ENCODE measurements at regions not wholly inside any gene's neighbourhood (a gene's known extent, or its start where the extent isn't known, plus 50 kb on each side); places are given as distances from the start of the nearest gene placed in this dataset.

DNA sequence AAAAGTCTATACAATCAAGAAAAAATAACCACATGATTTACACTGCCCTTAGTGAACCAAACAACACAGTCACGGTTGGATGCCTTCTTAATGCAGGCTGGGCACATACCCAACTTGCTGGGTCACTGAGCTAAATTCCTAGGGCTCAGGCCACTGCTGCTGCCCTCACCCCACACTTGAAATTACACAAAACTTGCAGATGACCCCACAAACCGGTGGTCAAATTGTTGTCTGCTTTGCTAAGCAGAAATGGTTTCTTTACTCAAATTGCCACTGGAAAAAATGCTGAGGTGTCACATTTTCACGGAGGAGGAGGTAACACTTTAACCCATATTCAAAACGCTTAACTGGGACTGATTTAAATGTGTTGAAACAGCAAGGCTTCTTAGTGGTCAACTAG, 62.4 kb downstream of the HMHB1 start:
- CTCF ChIA-PET = no interaction called here
- H3K4me1 Mint-ChIP-seq (ENCODE audit: low read depth, unreplicated experiment) = peaks cover 6% of the 10 kb centered on the region

DNA sequence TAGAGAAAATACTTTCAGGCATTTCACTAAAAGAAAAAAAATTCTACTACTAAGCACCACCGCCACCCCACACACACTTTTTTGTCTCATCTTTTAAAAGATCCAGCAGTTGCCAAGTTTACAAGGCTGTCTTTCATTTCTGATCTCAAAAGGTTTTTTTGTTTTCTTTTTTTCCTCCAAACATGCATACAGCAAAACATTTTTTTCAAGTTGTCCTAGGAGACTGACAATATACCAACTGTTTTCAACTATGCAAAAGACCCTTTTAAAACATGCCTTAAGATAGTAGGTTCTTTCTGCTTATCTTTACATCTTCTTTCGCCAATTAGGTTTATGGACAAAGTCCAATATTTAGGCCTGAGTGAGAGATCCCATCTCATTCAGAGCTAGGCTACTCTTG, 65.2 kb downstream of the HMHB1 start:
- H3K27me3 ChIP-seq (replicated peaks; ENCODE audit: control insufficient read depth, insufficient read depth, low read length) = no peaks in the 10 kb centered on the region
- ChIA-PET POLR2A (no interaction called here), CTCF (no interaction called here)
- Mint-ChIP-seq H3K27ac (ENCODE audit: unreplicated experiment) (no peak overlapping the region), H3K9me3 (ENCODE audit: unreplicated experiment) (no peaks in the 10 kb centered on the region), H3K4me3 (ENCODE audit: unreplicated experiment) (no peak overlapping the region), H3K36me3 (ENCODE audit: insufficient read depth, unreplicated experiment) (no peaks in the 10 kb centered on the region), H3K4me1 (ENCODE audit: low read depth, unreplicated experiment) (no peaks in the 10 kb centered on the region), H3K27me3 (ENCODE audit: insufficient read depth, unreplicated experiment) (peaks cover 5% of the 10 kb centered on the region)
- H3K36me3 ChIP-seq (ENCODE audit: control insufficient read depth, insufficient read depth, low read length) = no peaks in the 10 kb centered on the region
- H3K4me1 ChIP-seq = no peaks in the 10 kb centered on the region
- TF ChIP-seq, protein P1, sequence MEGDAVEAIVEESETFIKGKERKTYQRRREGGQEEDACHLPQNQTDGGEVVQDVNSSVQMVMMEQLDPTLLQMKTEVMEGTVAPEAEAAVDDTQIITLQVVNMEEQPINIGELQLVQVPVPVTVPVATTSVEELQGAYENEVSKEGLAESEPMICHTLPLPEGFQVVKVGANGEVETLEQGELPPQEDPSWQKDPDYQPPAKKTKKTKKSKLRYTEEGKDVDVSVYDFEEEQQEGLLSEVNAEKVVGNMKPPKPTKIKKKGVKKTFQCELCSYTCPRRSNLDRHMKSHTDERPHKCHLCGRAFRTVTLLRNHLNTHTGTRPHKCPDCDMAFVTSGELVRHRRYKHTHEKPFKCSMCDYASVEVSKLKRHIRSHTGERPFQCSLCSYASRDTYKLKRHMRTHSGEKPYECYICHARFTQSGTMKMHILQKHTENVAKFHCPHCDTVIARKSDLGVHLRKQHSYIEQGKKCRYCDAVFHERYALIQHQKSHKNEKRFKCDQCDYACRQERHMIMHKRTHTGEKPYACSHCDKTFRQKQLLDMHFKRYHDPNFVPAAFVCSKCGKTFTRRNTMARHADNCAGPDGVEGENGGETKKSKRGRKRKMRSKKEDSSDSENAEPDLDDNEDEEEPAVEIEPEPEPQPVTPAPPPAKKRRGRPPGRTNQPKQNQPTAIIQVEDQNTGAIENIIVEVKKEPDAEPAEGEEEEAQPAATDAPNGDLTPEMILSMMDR (IDR thresholded peaks at IDR 0.05; ENCODE audit: insufficient read depth in 1 of 2, low read depth in 1 of 2, low read length in 1 of 2, severe bottlenecking in 1 of 2, unreplicated experiment in 1 of 2) = no peak
- no peak overlapping the region for H3K4me3 ChIP-seq (ENCODE audit: low read depth, low read length)
- no TSS peak for BruUV-seq (replicated peaks)
- intact Hi-C loops (cut with micrococcal nuclease; ENCODE audit: unreplicated experiment) = no loop called here
- no peak for DNase-seq
- H3K9me3 ChIP-seq = no peaks in the 10 kb centered on the region

More for the DNA sequence above, 62.4 kb downstream of the HMHB1 start:
- no peak overlapping the region for H3K4me3 Mint-ChIP-seq (ENCODE audit: unreplicated experiment)
- Histone ChIP-seq H3K27me3 (replicated peaks; ENCODE audit: control insufficient read depth, insufficient read depth, low read length) (no peaks in the 10 kb centered on the region), H3K36me3 (ENCODE audit: control insufficient read depth, insufficient read depth, low read length) (no peaks in the 10 kb centered on the region), H3K4me1 (no peaks in the 10 kb centered on the region), H3K4me3 (ENCODE audit: low read depth, low read length) (no peak overlapping the region), H3K9me3 (no peaks in the 10 kb centered on the region)
- POLR2A ChIA-PET = no interaction called here
- H3K27ac Mint-ChIP-seq (ENCODE audit: unreplicated experiment) = no peak overlapping the region
- TF ChIP-seq, protein P1 (IDR thresholded peaks at IDR 0.05; ENCODE audit: insufficient read depth in 1 of 2, low read depth in 1 of 2, low read length in 1 of 2, severe bottlenecking in 1 of 2, unreplicated experiment in 1 of 2) = no peak
- peaks cover 5% of the 10 kb centered on the region for H3K27me3 Mint-ChIP-seq (ENCODE audit: insufficient read depth, unreplicated experiment)
- DNase-seq = no peak
- intact Hi-C loops (cut with micrococcal nuclease; ENCODE audit: unreplicated experiment) = no loop called here
- H3K9me3 Mint-ChIP-seq (ENCODE audit: unreplicated experiment) = no peaks in the 10 kb centered on the region
- no peaks in the 10 kb centered on the region for H3K36me3 Mint-ChIP-seq (ENCODE audit: insufficient read depth, unreplicated experiment)
- BruUV-seq (replicated peaks) = no TSS peak

DNA sequence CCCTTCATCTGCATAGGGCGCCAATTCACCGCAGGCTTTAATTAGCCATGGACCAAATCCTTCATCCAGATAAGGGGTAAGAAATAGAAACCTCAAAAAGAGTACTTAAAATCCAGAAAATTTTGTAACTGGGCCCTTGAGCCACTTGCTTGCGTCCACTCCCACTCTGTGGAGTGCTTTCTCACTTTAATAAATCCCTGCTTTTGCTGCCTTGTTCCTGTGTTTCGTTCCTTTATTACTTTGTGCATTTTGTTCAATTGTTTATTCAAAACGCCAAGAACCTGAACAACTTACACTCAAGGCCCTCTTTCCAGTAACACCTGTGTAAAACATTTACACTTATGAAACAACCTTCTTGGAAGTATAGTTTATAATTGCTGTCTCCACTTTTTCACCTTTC, 66.5 kb downstream of the HMHB1 start:
- H3K4me1 ChIP-seq = no peaks in the 10 kb centered on the region
- Mint-ChIP-seq H3K36me3 (ENCODE audit: insufficient read depth, unreplicated experiment) (no peaks in the 10 kb centered on the region), H3K4me1 (ENCODE audit: low read depth, unreplicated experiment) (no peaks in the 10 kb centered on the region), H3K9me3 (ENCODE audit: unreplicated experiment) (no peaks in the 10 kb centered on the region), H3K27ac (ENCODE audit: unreplicated experiment) (no peak overlapping the region), H3K4me3 (ENCODE audit: unreplicated experiment) (no peak overlapping the region), H3K27me3 (ENCODE audit: insufficient read depth, unreplicated experiment) (peaks cover 5% of the 10 kb centered on the region)
- no peaks in the 10 kb centered on the region for H3K36me3 ChIP-seq (ENCODE audit: control insufficient read depth, insufficient read depth, low read length)
- H3K27me3 ChIP-seq (replicated peaks; ENCODE audit: control insufficient read depth, insufficient read depth, low read length) = no peaks in the 10 kb centered on the region
- TF ChIP-seq, protein P1 (IDR thresholded peaks at IDR 0.05; ENCODE audit: insufficient read depth in 1 of 2, low read depth in 1 of 2, low read length in 1 of 2, severe bottlenecking in 1 of 2, unreplicated experiment in 1 of 2) = no peak
- no TSS peak for BruUV-seq (replicated peaks)
- H3K9me3 ChIP-seq = no peaks in the 10 kb centered on the region
- ChIA-PET POLR2A (no interaction called here), CTCF (no interaction called here)
- intact Hi-C loops (cut with micrococcal nuclease; ENCODE audit: unreplicated experiment) = no loop called here
- no peak overlapping the region for H3K4me3 ChIP-seq (ENCODE audit: low read depth, low read length)
- DNase-seq = no peak

Measured in Caco-2 (cell line).